Fibroblast of lung (primary cell): ENCODE measurements at regions not wholly inside any gene's neighbourhood (a gene's known extent, or its start where the extent isn't known, plus 50 kb on each side); places are given as distances from the start of the nearest gene placed in this dataset.
"Not testable (repeated sequence)": the region's sequence is repeated elsewhere in the genome, so short reads cannot be mapped to it uniquely, and the experiment has no call there.

Experiments used
- EZH2 ChIP-seq: IDR thresholded peaks from 2 replicates; pipeline ENCODE4 v1.5.1; 2012; ENCODE audit warnings: low read length, control low read depth, mild to moderate bottlenecking; ENCODE audit errors: missing control alignments
- TF ChIP-seq, protein P1 (sequence below), 2 donors: IDR thresholded peaks in 1 of 2; conservative IDR thresholded peaks in 1 of 2; 1 replicate in 1 of 2; 2 replicates in 1 of 2; pipeline ENCODE4 v1.5.1; 2011 to 2012; ENCODE audit warnings: low read length in 2 of 2, control low read depth in 1 of 2, inconsistent platforms in 1 of 2, low read depth in 1 of 2, mild to moderate bottlenecking in 1 of 2

- TF ChIP-seq, protein P1, sequence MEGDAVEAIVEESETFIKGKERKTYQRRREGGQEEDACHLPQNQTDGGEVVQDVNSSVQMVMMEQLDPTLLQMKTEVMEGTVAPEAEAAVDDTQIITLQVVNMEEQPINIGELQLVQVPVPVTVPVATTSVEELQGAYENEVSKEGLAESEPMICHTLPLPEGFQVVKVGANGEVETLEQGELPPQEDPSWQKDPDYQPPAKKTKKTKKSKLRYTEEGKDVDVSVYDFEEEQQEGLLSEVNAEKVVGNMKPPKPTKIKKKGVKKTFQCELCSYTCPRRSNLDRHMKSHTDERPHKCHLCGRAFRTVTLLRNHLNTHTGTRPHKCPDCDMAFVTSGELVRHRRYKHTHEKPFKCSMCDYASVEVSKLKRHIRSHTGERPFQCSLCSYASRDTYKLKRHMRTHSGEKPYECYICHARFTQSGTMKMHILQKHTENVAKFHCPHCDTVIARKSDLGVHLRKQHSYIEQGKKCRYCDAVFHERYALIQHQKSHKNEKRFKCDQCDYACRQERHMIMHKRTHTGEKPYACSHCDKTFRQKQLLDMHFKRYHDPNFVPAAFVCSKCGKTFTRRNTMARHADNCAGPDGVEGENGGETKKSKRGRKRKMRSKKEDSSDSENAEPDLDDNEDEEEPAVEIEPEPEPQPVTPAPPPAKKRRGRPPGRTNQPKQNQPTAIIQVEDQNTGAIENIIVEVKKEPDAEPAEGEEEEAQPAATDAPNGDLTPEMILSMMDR (conservative IDR thresholded peaks at IDR 0.05 in 1 of 2, IDR thresholded peaks at IDR 0.05 in 1 of 2; ENCODE audit: low read depth in 1 of 2, low read length in 2 of 2) = not testable (repeated sequence)
- not testable (repeated sequence) for TF ChIP-seq EZH2
Observed at GRCh38 chr20:29629395-29629794, 1628.1 kb upstream of the DEFB115 start.
